ENCODE measurements at regions not wholly inside any gene's neighbourhood (a gene's known extent, or its start where the extent isn't known, plus 50 kb on each side); places are given as distances from the start of the nearest gene placed in this dataset.

DNA sequence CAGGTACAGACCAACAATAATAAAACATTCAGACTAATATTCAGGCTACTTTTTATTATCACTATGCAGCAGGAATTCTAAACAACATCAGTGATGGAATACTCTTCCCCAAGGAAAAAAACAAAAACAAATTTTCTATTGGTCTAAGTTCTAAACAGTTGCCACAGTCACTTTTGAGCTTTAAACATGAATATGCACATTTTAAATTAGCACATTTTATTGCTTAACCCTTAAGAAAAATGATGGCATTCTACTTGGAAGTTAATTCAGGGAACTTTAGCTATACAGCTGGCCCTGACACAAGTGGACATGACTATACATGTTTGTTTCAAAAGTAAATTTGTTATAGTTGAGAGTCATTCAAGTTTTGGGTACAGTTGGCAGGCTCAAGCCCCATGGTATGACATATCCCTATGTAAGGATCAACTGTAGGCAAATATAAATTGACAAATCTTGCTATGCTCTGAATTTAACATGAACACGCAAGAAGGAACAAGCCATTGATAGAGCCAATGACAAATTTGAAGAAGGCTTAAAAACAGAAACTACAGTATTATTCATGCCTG lies 224.3 kb upstream of the AMIGO2 start:
- DNase-seq (ENCODE audit: extremely low read depth in 1 of 11, low read depth in 9 of 11, low spot score in 4 of 11) = no peak

- DNase-seq (ENCODE audit: extremely low read depth in 1 of 11, low read depth in 9 of 11, low spot score in 4 of 11) = no peak
Observed at GRCh38 chr12:47303207-47303606, 223.4 kb upstream of the AMIGO2 start.

DNA sequence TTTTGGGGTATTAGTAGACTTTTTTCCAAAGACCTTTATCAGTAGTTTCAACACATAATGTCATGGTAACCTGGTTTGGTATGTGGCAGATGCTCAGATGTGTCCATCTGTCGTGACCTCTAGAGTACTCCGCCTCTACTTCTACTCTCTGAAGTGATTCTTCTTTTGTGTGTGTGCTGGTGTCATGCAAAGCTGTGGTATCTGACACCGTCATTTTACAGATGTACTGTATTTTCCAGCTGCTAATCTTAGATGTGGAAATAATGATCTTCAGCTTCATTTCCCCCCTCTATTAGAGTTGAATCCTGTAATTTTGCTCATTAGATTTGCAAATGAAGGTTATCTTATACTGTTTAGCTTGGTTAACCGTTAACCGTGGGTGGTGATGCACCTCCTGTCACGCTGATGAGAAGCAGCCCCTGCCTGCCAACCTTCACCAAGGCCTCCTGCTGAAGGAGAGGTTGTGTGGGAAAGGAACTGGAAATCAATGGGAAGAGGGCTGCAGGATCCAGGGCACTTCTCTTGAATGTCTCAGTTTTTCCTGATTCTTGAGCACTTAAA lies 222.4 kb upstream of the AMIGO2 start:
- DNase-seq (ENCODE audit: extremely low read depth in 1 of 11, low read depth in 9 of 11, low spot score in 4 of 11) = no peak

- DNase-seq (ENCODE audit: extremely low read depth in 1 of 11, low read depth in 9 of 11, low spot score in 4 of 11) = no peak
Observed at GRCh38 chr12:47299586-47299985, 219.8 kb upstream of the AMIGO2 start.

- DNase-seq (ENCODE audit: extremely low read depth in 1 of 11, low read depth in 9 of 11, low spot score in 4 of 11) = no peak
Observed at GRCh38 chr12:47297993-47298392, 218.2 kb upstream of the AMIGO2 start.

GRCh38 chr12:47296828-47297227 lies 217.1 kb upstream of the AMIGO2 start:
- DNase-seq (ENCODE audit: extremely low read depth in 1 of 11, low read depth in 9 of 11, low spot score in 4 of 11) = no peak

GRCh38 chr12:47293406-47293805 lies 213.6 kb upstream of the AMIGO2 start:
- DNase-seq (ENCODE audit: extremely low read depth in 1 of 11, low read depth in 9 of 11, low spot score in 4 of 11) = no peak

DNA sequence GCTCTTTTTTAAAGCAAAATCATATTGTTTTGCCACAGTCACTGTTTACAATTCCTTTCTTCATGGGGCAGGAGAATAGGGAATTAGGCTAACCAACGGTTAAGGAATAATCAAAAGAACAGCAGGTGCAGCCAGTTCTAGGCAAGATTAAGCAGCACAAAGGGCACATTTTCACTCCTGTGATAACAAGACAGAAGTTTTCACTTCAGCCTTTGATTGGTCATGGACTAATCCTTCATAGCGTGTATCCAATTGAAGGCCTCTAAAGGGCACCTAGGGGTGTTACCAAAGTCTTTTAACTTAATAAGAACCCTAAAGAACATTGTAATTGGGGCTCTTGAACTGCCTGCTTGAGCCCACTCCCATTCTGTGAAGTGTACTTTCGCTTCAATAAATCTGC lies 206.9 kb upstream of the AMIGO2 start:
- DNase-seq (ENCODE audit: extremely low read depth in 1 of 11, low read depth in 9 of 11, low spot score in 4 of 11) = no peak
